Adipocyte (in vitro differentiated cells): ENCODE measurements at regions not wholly inside any gene's neighbourhood (a gene's known extent, or its start where the extent isn't known, plus 50 kb on each side); places are given as distances from the start of the nearest gene placed in this dataset.

Experiments
- DNase-seq: peaks from one replicate; pipeline ENCODE4 v3.0.0-alpha.2; 2015; ENCODE audit warnings: low read depth
- H3K27me3 ChIP-seq: replicated peaks from 2 replicates; pipeline ENCODE4 v1.7.0; 2013; ENCODE audit warnings: mild to moderate bottlenecking, low read length, moderate library complexity; ENCODE audit not compliant: control insufficient read depth, insufficient read depth
- H3K36me3 ChIP-seq: 2 replicates; pipeline ENCODE4 v1.7.0; 2013; ENCODE audit warnings: low read length, mild to moderate bottlenecking, moderate library complexity; ENCODE audit not compliant: control insufficient read depth, insufficient read depth, severe bottlenecking
- H3K4me1 ChIP-seq: 2 replicates; pipeline ENCODE4 v1.7.0; 2013; ENCODE audit warnings: mild to moderate bottlenecking, low read length, moderate library complexity; ENCODE audit not compliant: control insufficient read depth, insufficient read depth
- H3K4me3 ChIP-seq: 2 replicates; pipeline ENCODE4 v1.7.0; 2013; ENCODE audit warnings: mild to moderate bottlenecking, low read length, moderate library complexity
- H3K9ac ChIP-seq: 2 replicates; pipeline ENCODE4 v1.7.0; 2013; ENCODE audit warnings: mild to moderate bottlenecking, low read length, moderate library complexity
- H3K9me3 ChIP-seq: 2 replicates; pipeline ENCODE4 v1.7.0; 2013; ENCODE audit warnings: mild to moderate bottlenecking, low read length, moderate library complexity; ENCODE audit not compliant: control insufficient read depth

DNA sequence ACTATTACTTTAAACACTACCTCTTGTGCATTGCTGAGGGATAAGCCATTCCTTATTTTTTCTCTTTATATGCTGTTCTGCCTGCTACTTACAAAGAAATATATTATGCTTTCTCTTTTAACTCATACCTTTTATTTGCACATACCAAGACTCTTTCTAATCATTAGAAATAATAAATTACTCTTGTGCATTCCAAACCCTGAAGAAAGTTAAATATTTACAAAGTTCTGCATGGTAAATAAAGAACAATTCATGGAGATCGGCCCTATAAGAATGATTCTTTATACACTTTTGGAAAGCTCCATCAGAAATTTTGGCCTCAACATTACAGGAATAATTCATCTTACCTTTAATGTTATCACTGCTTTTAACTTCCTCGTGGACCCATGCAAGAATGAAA lies 86.7 kb upstream of the PALMD start:
- DNase-seq = no peak
- Histone ChIP-seq H3K9ac (no peak overlapping the region), H3K4me1 (peaks cover 17% of the 10 kb centered on the region), H3K9me3 (no peaks in the 10 kb centered on the region), H3K36me3 (no peaks in the 10 kb centered on the region), H3K27me3 (no peaks in the 10 kb centered on the region), H3K4me3 (no peak overlapping the region)

DNA sequence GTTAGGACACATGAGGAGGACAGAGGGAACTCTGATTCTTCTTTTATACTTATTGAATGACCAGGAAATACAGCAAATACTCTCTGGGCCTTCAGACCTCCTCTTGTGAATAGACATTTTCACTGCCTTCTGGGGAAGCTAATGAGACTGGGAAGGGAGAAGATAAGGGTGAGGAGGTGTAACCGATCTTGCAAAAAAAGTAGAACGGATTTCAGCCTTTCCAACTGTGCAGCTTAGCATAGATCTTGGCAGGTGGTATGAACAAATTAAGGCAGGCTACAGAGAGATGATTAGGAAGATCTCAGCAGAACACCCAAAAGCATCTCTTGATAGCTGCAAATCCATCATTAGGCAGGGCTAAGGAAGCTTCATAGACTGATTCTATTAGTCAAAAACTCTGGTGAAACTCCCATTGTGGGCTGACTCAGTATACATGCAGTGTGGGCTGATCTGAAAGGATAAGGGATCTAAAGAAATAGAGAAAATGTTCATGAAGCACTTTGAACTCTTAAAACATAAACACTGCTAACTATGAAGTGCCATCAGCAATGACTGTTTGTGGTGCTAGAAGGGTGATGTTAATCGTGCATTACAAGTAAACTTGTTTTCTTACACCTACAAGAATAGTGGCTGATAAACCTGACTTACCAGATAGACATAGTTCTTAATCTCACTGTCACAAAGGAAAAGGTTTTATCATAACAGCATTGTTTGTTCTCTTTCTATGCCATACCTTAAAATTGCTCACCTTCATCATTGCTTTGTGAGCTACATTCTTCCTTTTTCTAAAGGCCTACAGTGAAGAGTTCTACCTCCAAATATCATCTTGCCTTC lies 85.5 kb upstream of the PALMD start:
- Histone ChIP-seq H3K27me3 (no peaks in the 10 kb centered on the region), H3K9me3 (no peaks in the 10 kb centered on the region), H3K36me3 (no peaks in the 10 kb centered on the region), H3K4me1 (peaks cover 17% of the 10 kb centered on the region), H3K9ac (no peak overlapping the region), H3K4me3 (no peak overlapping the region)
- no peak for DNase-seq

DNA sequence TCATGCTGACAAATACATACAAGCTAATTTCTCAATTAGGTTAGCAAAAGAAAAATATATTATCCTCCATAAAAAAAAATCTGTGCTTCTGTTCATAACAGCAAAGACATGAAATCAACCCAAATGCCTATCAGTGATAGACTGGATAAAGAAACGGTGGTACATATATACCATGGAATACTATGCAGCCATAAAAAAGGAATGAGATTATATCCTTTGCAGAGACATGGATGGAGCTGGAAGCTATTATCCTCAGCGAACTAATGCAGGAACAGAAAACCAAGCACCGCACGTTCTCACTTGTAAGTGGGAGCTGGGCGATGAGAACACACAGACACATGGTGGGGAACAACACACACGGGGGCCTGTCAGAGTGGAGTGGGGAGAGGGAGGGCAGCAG lies 84.0 kb upstream of the PALMD start:
- H3K9me3 ChIP-seq = no peaks in the 10 kb centered on the region
- peaks cover 17% of the 10 kb centered on the region for H3K4me1 ChIP-seq
- no peak overlapping the region for H3K9ac ChIP-seq
- DNase-seq = no peak
- H3K36me3 ChIP-seq = no peaks in the 10 kb centered on the region
- H3K27me3 ChIP-seq = no peaks in the 10 kb centered on the region
- no peak overlapping the region for H3K4me3 ChIP-seq

DNA sequence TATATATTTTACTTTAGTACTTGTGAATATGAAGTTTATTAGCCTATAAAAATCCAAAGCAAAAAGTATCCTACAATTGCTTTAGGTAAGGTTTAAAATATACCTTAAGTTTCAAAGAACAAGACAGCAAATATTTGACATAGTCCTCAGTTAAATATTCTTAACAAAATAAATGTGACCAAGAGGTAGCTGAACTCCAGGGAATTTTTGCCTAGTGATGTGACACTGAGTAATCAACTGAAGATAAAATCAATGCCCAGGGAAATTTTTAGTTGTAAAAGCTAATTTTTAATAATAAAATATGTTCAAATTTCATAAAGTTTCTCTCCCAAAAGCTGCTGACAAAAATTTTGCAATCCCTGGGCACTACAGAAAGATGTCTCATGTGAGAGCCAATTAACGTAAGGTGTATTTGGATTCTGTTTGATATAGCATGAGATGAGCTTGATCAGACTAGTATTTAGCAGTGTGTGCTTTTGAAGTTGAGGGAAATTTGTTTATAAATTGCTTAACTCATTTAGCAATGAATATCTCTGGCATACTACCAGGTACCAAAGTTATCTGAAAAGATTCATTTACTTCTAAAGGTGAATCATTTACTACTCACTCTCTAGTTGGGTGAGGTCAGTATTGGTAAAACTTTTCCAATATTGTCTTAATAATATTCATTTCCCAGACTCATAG lies 80.2 kb upstream of the PALMD start:
- no peaks in the 10 kb centered on the region for H3K9me3 ChIP-seq
- DNase-seq = no peak
- no peak overlapping the region for H3K4me3 ChIP-seq
- no peaks in the 10 kb centered on the region for H3K36me3 ChIP-seq
- H3K9ac ChIP-seq = no peak overlapping the region
- H3K4me1 ChIP-seq = no peaks in the 10 kb centered on the region
- H3K27me3 ChIP-seq = no peaks in the 10 kb centered on the region

DNA sequence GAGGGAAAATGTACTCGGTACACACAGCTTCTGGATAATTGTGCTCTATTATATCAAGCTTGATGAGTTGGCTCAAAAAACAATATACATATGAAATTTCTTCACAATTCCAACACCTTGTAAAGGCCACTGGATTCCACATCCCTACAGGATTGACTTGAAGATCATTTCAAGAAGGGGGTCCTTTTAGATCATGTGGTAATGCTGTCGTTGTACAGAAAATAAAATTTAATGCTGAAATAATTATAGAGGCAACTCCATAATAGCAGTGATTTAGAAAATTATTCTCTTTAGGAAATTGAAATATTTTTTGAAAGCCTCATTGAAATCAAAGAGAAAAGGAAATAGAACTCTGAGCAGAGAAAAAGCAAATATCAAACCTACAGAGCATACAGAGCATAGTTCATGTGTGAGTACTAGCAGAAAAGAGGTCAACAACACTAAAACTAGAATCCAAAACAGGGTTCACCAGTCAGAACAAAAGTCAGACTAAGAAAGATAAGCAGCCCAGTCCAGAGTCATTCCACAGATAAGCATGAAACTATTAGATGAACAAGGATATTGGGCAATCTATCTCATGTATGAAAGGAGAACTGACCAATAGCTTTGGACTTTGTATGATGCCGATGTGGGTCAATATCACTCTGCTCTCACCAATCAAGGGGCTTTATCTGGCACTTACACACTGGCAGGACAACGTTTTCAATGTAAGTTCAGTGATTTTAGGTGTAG lies 79.5 kb upstream of the PALMD start:
- H3K9ac ChIP-seq = no peak overlapping the region
- H3K9me3 ChIP-seq = no peaks in the 10 kb centered on the region
- H3K4me3 ChIP-seq = no peak overlapping the region
- no peaks in the 10 kb centered on the region for H3K27me3 ChIP-seq
- no peaks in the 10 kb centered on the region for H3K4me1 ChIP-seq
- H3K36me3 ChIP-seq = no peaks in the 10 kb centered on the region
- no peak for DNase-seq

DNA sequence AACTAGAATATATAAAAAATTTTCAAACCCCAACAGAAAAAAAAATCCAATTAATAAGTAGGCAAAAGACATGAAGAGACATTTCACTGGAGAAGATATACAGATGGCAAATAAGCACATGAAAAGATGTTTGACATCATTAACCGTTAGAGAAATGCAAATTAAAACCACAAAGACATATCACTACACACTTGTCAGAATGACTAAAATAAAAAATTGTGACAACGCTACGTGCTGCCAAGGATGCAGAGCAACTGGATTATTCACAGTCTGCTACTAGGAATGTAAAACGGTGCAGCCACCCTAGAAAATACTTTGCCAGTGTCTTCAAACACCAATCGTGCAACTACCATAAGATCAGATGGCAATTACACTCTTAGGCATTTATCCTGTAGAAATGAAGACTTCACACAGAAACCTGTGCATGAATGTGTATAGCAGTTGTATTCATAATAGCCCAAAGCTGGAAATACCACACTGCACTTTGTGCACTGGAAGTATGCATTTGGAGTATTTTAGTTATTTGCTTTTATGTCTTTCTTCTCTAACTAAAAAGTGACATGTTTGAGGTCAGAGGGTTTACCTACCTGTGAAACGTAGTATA lies 75.3 kb upstream of the PALMD start:
- Histone ChIP-seq H3K36me3 (no peaks in the 10 kb centered on the region), H3K4me1 (no peaks in the 10 kb centered on the region), H3K4me3 (no peak overlapping the region), H3K9ac (no peak overlapping the region), H3K27me3 (no peaks in the 10 kb centered on the region), H3K9me3 (no peaks in the 10 kb centered on the region)
- no peak for DNase-seq

DNA sequence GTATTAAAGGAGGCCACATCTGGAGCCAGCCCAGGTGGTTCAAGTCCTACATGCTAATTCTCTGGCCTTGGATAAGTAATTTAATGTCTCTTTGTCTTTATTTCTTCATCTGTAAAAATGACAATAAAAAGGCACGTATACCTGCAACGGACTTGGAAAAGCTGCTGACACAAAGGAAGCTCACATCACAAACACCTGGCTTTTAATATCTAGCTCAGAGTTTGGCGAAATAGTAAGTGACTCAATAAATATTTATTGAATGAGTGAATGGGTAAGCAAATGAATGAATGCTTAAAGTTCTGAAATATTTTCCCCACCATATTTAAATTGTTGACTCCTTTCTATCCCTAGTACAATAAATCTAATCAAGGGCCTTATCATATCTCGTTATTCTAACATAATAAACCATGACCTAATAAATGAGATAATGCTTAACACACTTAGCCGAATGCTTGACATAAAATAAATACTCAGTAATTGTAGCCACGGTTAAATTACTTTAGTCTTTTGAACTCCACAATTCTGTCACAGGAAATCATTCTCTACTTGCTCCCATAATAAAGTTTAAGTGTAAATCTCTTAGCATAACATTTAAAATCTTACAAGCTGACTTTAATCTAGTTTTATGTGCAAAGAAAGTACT lies 74.7 kb upstream of the PALMD start:
- H3K4me3 ChIP-seq = no peak overlapping the region
- H3K4me1 ChIP-seq = no peaks in the 10 kb centered on the region
- DNase-seq = no peak
- H3K9me3 ChIP-seq = no peaks in the 10 kb centered on the region
- H3K36me3 ChIP-seq = no peaks in the 10 kb centered on the region
- H3K9ac ChIP-seq = no peak overlapping the region
- H3K27me3 ChIP-seq = no peaks in the 10 kb centered on the region

DNA sequence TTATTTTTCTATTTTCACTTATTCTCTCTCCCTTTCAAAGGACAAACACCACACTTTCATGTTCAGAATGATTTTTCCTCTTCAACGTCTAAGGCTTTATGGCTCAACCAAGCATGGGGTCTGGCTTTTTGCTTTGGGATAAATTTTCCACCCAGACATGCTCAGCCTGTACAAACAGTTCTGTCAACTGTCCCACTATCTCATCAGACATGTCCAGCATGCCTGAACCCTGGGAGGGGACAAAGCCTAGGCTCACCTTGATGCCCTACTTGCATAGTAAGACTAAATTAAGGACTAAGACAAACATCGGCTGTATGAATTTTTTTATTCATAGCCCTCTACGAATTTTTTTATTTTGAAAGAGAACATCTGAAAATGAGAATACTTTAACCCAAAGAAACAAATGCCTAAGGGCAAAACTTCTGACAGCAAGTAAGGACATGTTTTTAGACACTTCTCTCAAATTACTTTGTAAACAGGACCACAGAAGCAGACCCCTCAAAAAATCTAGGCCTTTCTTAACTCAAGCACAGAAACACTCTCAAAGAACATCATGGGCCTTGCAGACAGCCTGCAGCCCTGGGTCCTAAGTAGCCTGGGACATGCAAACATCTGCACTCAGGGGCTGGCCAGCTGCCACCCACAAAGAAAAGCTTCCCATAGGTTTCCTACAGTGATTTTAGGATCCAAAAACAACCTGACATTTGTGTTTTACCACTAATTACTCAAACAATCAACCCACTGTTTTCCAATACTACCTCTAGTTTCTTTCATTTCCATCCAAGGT lies 72.3 kb upstream of the PALMD start:
- Histone ChIP-seq H3K4me1 (no peaks in the 10 kb centered on the region), H3K9me3 (no peaks in the 10 kb centered on the region), H3K4me3 (no peak overlapping the region), H3K27me3 (no peaks in the 10 kb centered on the region), H3K36me3 (no peaks in the 10 kb centered on the region), H3K9ac (no peak overlapping the region)
- DNase-seq = peak; percentile 18

DNA sequence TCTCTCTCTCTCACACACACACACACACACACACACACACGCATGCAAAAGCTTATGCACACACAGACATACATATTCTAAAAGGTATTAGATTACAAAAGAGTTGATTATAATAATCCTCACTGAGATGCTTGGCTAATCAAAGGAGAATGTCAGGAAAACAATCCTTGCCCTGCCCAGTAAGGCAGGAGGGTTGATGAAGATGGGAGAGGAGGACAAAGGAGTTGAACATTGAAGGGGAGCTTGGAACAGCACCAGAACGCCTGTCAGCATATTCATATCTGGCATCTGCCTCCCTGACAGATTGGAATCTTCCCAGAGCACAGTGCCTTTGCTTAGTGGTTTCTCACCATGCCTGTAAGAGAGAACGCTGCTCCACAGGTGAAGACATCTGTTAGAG lies 68.6 kb upstream of the PALMD start:
- no peaks in the 10 kb centered on the region for H3K9me3 ChIP-seq
- no peaks in the 10 kb centered on the region for H3K36me3 ChIP-seq
- no peak for DNase-seq
- no peaks in the 10 kb centered on the region for H3K4me1 ChIP-seq
- H3K27me3 ChIP-seq = no peaks in the 10 kb centered on the region
- no peak overlapping the region for H3K4me3 ChIP-seq
- no peak overlapping the region for H3K9ac ChIP-seq

DNA sequence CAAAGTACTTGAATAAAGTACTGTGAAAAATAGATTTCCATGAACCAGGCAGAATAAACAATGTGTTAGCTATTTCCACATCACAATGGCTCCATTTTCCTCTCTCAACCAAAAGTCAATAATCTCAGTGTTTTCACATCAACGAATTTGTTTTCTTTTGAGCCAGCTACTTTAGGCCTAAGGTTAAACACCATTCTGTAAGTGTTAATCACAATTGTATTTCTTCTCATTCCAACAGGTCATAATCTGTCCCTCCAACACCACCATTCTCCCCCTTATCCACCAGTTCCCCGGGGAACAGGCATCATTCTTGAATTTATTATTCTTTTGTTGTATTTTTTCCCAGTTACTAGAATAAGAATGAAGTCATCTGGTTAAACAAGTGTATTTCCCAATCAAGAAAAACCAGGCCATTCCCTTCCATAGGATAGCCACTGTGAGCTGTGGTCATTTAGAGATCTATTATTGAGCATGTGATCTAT lies 66.2 kb upstream of the PALMD start:
- Histone ChIP-seq H3K36me3 (no peaks in the 10 kb centered on the region), H3K9ac (no peak overlapping the region), H3K4me1 (no peaks in the 10 kb centered on the region), H3K27me3 (no peaks in the 10 kb centered on the region), H3K4me3 (no peak overlapping the region), H3K9me3 (no peaks in the 10 kb centered on the region)
- no peak for DNase-seq
